Central memory CD8-positive, alpha-beta T cell (primary cell): ENCODE measurements at regions not wholly inside any gene's neighbourhood (a gene's known extent, or its start where the extent isn't known, plus 50 kb on each side); places are given as distances from the start of the nearest gene placed in this dataset.

Source experiments
- ATAC-seq: fragments of 150-1000 bp; cut with Tn5 transposase; replicated peaks from 2 replicates; pipeline ENCODE4 v1.10.0; 2022; ENCODE audit warnings: mild to moderate bottlenecking, moderate FRiP score, moderate number of reproducible peaks; ENCODE audit not compliant: poor library complexity, severe bottlenecking; ENCODE audit errors: extremely low read depth
- DNase-seq, 2 donors: peaks; one replicate each; pipeline ENCODE4 v3.0.0; 2021; ENCODE audit warnings: low spot score in 2 of 2
- H3K27ac Mint-ChIP-seq: one replicate; pipeline ENCODE4 v1.8.0; 2022; ENCODE audit warnings: low read depth, mild to moderate bottlenecking, moderate library complexity, mixed read lengths
- H3K27me3 Mint-ChIP-seq: one replicate; pipeline ENCODE4 v1.8.0; 2022; ENCODE audit warnings: mixed read lengths
- H3K36me3 Mint-ChIP-seq: one replicate; pipeline ENCODE4 v1.8.0; 2022; ENCODE audit warnings: mild to moderate bottlenecking, moderate library complexity, mixed read lengths; ENCODE audit not compliant: insufficient read depth
- H3K4me1 Mint-ChIP-seq: one replicate; pipeline ENCODE4 v1.8.0; 2022; ENCODE audit warnings: mixed read lengths
- H3K4me3 Mint-ChIP-seq: one replicate; pipeline ENCODE4 v1.8.0; 2022; ENCODE audit warnings: mild to moderate bottlenecking, moderate library complexity, mixed read lengths
- H3K9me3 Mint-ChIP-seq: one replicate; pipeline ENCODE4 v1.8.0; 2022; ENCODE audit warnings: mixed read lengths

DNA sequence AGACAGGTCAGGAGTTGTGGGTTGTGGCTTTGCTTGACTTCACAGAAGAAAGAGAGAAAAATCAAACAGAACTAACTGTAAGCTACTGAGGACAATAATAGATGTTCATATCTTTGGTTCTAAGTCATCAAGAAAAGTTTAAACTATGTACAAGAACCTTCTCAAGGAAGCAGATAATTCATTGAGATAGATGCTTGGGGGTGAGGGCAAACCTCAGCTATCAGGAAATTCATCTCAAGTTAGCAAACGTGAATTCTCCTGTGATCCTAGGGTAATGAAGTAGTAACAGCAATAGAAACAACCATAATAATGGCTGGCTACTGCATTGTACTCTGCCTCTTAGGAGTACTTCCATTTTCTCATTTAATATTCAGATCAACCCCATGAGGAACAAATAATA, 506.2 kb downstream of the PLPP3 start:
- DNase-seq, result no peak
- H3K27me3 Mint-ChIP-seq, result no peaks in the 10 kb centered on the region
- H3K4me1 Mint-ChIP-seq, result no peaks in the 10 kb centered on the region
- no peak for ATAC-seq
- no peak overlapping the region for H3K27ac Mint-ChIP-seq
- no peaks in the 10 kb centered on the region for H3K36me3 Mint-ChIP-seq
- no peaks in the 10 kb centered on the region for H3K9me3 Mint-ChIP-seq
- H3K4me3 Mint-ChIP-seq, result no peak overlapping the region

DNA sequence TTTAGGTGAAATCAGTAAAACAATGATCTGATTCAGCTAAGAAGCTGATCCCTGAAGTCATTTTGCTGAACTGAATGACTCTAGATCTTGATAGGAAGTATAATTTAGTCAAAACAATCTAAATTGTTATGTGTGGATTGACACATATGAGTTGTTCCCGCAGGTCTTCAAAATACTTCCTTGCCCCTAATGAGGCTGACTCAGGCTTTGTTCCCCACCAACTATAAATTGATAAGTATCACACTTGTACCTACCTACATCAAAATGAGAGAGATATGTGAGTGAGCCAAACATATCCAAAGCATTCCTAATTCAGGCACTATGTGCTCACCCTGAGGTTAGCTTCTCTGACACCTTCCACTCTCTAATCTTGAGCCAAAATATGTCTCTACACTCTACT, 507.1 kb downstream of the PLPP3 start:
- no peaks in the 10 kb centered on the region for H3K36me3 Mint-ChIP-seq
- DNase-seq (no peak), ATAC-seq (no peak)
- no peak overlapping the region for H3K4me3 Mint-ChIP-seq
- H3K27ac Mint-ChIP-seq, result no peak overlapping the region
- no peaks in the 10 kb centered on the region for H3K4me1 Mint-ChIP-seq
- no peaks in the 10 kb centered on the region for H3K27me3 Mint-ChIP-seq
- peaks cover 2% of the 10 kb centered on the region for H3K9me3 Mint-ChIP-seq

DNA sequence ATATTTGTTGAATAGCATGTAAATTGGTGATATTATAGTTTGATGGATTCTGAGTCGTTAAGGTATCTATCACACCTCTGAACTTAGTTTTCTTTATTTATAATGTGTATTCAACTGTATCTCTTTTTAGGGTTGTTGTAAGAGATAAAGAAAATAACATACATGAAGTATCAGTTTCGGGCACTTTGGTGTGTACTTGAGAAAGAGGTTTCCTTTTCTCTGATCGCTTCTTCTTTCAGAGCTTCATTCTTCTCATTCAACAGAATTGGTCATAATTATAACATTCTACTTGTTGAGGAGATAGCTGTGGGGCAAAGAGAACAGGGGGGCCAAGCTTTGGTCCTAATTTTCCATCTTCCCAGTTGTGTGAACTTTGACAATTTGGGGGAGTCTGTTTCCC, 508.0 kb downstream of the PLPP3 start:
- ATAC-seq (no peak), DNase-seq (no peak)
- Mint-ChIP-seq H3K27me3 (no peaks in the 10 kb centered on the region), H3K27ac (no peak overlapping the region), H3K9me3 (peaks cover 5% of the 10 kb centered on the region), H3K36me3 (no peaks in the 10 kb centered on the region), H3K4me1 (no peaks in the 10 kb centered on the region), H3K4me3 (no peak overlapping the region)

DNA sequence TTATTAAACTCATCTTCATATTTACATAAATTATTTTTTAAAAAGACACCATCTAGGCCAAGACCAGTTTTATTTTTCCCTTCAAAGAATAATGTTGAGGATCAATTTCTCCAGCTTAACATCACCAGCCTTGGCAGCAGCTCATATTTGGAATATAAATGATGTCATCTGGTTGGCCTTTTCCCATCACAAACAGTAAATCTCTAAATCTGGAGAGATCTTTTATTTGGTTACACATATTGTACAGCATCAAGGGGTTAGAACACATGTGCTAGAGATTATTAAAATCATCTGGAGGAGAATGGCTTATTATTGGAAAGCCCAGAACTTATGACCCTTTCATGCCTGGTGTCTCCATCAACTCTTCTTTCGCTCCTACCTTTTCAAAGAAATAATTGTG, 508.8 kb downstream of the PLPP3 start:
- Mint-ChIP-seq H3K27me3 (no peaks in the 10 kb centered on the region), H3K4me3 (no peak overlapping the region), H3K4me1 (no peaks in the 10 kb centered on the region), H3K9me3 (peaks cover 5% of the 10 kb centered on the region), H3K27ac (no peak overlapping the region), H3K36me3 (no peaks in the 10 kb centered on the region)
- ATAC-seq (no peak), DNase-seq (no peak)

DNA sequence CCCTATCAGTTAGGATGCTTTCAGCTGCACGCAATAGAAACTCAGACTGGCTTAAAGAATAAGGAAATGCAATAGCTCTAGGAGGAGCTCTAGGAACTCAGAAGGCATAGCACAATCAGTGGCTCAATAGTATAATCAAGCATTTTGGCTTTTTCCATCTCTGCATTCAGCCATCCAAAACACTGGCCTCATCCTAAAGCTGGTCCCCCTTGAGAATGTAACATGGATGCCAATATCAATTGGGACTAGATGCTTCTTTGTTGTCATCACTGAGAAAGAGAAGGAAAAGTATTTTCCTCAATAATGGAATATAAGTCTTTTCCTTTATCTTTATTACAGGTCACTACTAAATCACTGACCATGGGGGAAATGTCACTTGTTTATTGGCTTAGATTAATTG, 509.5 kb downstream of the PLPP3 start:
- no peaks in the 10 kb centered on the region for H3K27me3 Mint-ChIP-seq
- H3K4me1 Mint-ChIP-seq, result no peaks in the 10 kb centered on the region
- DNase-seq (no peak), ATAC-seq (no peak)
- H3K4me3 Mint-ChIP-seq, result no peak overlapping the region
- peaks cover 5% of the 10 kb centered on the region for H3K9me3 Mint-ChIP-seq
- no peaks in the 10 kb centered on the region for H3K36me3 Mint-ChIP-seq
- no peak overlapping the region for H3K27ac Mint-ChIP-seq

DNA sequence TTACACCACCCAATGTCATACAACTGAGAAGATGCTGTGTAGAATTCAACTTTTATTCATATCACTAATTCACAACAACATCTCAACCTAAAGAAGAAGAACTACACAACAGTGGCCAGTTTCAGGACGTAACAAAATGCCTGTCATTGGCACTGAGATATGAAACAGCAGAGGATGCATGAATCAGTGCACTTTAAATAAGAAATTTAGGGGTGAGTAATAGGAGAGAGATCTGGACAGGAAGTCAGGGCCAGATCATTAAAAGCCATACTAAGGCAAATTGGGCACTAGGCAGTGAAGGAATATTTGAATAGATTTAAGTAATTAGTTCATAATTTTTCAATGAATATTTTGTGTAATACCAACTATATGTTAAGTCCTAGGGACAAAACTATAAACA, 510.5 kb downstream of the PLPP3 start:
- Mint-ChIP-seq H3K4me3 (no peak overlapping the region), H3K36me3 (no peaks in the 10 kb centered on the region), H3K27ac (no peak overlapping the region), H3K9me3 (peaks cover 5% of the 10 kb centered on the region), H3K4me1 (no peaks in the 10 kb centered on the region), H3K27me3 (no peaks in the 10 kb centered on the region)
- DNase-seq, result no peak
- no peak for ATAC-seq

DNA sequence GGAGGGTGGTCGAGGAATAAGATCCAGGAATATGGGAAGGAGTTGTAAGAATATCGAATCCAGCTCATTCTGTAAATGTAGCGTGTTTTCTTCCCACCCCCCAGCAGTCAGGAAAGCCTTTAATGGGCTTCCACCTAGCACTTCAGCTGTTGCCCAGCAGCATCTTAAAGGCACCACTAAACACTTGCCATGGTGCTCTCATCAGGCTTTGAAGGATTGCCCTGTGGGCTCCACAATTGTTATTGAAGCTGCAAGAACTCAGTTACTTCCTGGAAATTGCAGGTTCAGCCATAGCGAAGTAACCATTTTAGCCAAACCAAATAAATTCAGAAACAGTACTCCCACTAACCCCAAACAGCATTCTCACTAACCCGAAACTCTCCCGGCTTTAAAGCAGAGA, 511.2 kb downstream of the PLPP3 start:
- Mint-ChIP-seq H3K27me3 (no peaks in the 10 kb centered on the region), H3K36me3 (no peaks in the 10 kb centered on the region), H3K4me1 (no peaks in the 10 kb centered on the region), H3K4me3 (no peak overlapping the region), H3K27ac (no peak overlapping the region), H3K9me3 (peaks cover 5% of the 10 kb centered on the region)
- no peak for DNase-seq
- no peak for ATAC-seq

DNA sequence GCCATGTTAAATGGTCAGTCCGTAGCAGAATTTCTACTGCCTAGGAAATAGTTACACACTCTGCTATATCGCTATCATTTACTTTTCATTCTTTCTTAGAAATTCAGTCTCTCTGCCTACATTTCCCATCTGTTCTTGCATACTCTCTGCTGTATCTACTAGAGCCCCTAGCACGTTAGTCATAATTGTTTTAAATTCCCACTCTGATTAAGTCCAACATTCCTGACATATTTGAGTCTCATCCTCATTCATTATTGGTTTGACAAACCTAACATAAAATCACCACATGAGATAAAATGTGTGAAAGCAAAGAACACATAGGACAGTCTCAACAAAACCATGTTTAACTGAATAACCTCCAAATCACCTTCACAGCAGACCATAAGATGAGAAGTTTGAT, 513.6 kb downstream of the PLPP3 start:
- Mint-ChIP-seq H3K4me1 (no peaks in the 10 kb centered on the region), H3K27me3 (no peaks in the 10 kb centered on the region), H3K4me3 (no peak overlapping the region), H3K36me3 (no peaks in the 10 kb centered on the region), H3K27ac (no peak overlapping the region), H3K9me3 (peaks cover 11% of the 10 kb centered on the region)
- ATAC-seq (no peak), DNase-seq (no peak)

DNA sequence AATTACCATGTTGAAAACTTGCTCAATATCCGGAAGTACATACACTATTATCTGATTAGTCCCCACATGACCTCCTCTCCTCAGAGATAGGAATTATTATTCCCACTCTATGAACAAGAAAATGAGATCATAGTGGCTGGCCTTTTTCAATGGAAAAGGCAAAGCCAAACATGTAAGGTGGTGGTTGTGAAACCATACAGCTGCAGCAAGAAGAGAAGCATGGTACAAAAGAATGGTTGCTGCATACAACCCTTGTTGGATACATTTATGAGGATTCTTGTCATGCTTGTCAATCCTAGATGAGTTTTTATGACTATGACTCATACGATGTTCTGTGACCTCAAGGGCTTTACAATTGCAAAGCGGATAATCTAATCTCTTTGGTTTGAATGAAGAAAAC, 514.7 kb downstream of the PLPP3 start:
- no peak for DNase-seq
- ATAC-seq, result no peak
- Mint-ChIP-seq H3K27me3 (no peaks in the 10 kb centered on the region), H3K36me3 (no peaks in the 10 kb centered on the region), H3K4me3 (no peak overlapping the region), H3K4me1 (no peaks in the 10 kb centered on the region), H3K27ac (no peak overlapping the region), H3K9me3 (peaks cover 11% of the 10 kb centered on the region)

DNA sequence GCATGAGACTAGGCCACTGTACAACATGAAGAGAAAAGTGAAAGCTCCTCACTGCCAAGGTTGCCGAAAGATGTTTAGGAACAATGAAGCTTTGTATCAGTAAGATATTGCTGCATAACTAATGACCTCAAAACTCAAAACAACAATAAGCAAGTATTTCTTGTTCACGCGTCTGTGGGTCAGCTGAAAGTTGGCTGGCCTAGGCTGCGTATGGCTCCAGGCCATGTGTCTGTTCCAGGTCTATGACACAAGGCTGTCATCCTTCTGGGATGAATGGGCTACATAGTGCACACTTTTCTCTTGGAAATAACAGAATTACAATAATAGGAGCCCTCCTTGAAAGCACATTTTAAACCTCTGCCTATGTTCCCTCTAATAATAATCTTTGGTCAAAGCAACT, 515.9 kb downstream of the PLPP3 start:
- peaks cover 11% of the 10 kb centered on the region for H3K9me3 Mint-ChIP-seq
- H3K4me1 Mint-ChIP-seq, result no peaks in the 10 kb centered on the region
- DNase-seq (no peak), ATAC-seq (no peak)
- no peak overlapping the region for H3K4me3 Mint-ChIP-seq
- H3K27ac Mint-ChIP-seq, result no peak overlapping the region
- no peaks in the 10 kb centered on the region for H3K36me3 Mint-ChIP-seq
- no peaks in the 10 kb centered on the region for H3K27me3 Mint-ChIP-seq

DNA sequence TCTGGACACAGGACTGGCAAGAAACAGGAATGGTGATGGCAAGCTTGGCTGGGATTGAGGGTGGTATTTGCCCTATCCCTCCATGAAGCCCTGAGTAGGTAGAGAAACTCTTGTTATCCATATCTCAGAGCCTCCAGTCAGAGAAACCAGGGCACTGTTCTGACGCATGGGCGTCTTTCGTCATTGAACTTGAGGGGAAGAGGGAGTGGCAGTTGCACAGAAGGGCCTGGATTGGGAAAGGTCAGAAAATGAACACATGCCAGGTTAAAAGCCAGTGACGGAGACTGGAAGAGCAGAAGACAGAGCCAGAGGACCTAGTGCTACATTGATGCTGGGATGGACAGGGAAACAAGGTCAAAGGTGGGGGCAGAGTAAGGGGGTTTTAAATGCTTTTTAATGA, 516.7 kb downstream of the PLPP3 start:
- no peak for DNase-seq
- Mint-ChIP-seq H3K27me3 (no peaks in the 10 kb centered on the region), H3K36me3 (no peaks in the 10 kb centered on the region), H3K27ac (no peak overlapping the region), H3K9me3 (peaks cover 11% of the 10 kb centered on the region), H3K4me1 (no peaks in the 10 kb centered on the region), H3K4me3 (no peak overlapping the region)
- no peak for ATAC-seq

DNA sequence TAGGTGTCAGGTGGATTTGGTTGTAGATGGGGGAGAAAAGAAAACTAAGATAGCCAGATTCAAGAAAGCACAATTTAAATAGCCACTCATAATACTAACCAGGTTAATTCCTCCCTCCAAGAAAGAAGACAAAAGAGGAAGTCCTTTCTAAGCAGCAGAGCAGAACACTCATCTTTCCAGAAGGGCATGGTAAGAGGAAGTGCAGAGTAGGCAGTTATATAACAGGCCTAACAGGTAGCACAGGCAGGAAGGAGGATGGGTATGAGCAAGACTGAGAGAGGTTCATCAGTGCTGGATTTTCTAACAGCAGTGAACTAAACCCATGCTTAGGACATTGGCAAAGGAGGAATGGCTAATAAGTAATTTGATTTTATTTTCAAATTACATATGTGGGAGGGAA, 517.5 kb downstream of the PLPP3 start:
- no peak for ATAC-seq

DNA sequence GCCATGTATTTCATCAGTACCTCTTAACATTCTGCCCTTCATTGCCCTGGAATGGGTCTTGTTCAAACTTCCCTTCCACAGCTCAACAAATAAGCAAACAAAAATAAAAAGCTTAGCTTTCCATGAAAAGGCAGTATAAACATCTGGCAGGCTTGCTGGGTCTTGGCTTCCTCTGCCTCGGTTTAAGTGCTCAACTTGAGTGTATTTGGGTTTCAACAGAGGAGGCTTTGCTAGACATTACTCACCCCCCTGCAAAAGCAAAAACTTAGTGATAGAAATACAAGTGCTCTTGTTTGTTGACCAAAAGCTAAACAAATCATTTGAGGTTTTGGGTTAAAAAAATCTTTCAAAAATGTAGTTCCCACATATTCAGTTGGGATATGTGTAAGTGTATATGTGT, 518.5 kb downstream of the PLPP3 start:
- Mint-ChIP-seq H3K4me1 (no peaks in the 10 kb centered on the region), H3K36me3 (no peaks in the 10 kb centered on the region), H3K27me3 (no peaks in the 10 kb centered on the region), H3K9me3 (peaks cover 6% of the 10 kb centered on the region), H3K4me3 (no peak overlapping the region), H3K27ac (no peak overlapping the region)
- DNase-seq (no peak), ATAC-seq (no peak)

More for the DNA sequence above, 517.5 kb downstream of the PLPP3 start:
- no peak overlapping the region for H3K27ac Mint-ChIP-seq
- no peak for DNase-seq
- H3K27me3 Mint-ChIP-seq, result no peaks in the 10 kb centered on the region
- no peak overlapping the region for H3K4me3 Mint-ChIP-seq
- H3K36me3 Mint-ChIP-seq, result no peaks in the 10 kb centered on the region
- peaks cover 6% of the 10 kb centered on the region for H3K9me3 Mint-ChIP-seq
- no peaks in the 10 kb centered on the region for H3K4me1 Mint-ChIP-seq
